ENCODE measurements at regions not wholly inside any gene's neighbourhood (a gene's known extent, or its start where the extent isn't known, plus 50 kb on each side); places are given as distances from the start of the nearest gene placed in this dataset.

GRCh38 chr5:62111428-62111827 lies 194.6 kb upstream of the KIF2A start:
- no peak for TF ChIP-seq CTCF (IDR thresholded peaks at IDR 0.05; ENCODE audit: low read depth, low read length)
- Histone ChIP-seq H3K4me1 (ENCODE audit: low read depth) (no peaks in the 10 kb centered on the region), H3K36me3 (no peaks in the 10 kb centered on the region), H3K27me3 (no peaks in the 10 kb centered on the region), H3K27ac (no peak overlapping the region), H3K9me3 (ENCODE audit: low read depth) (no peaks in the 10 kb centered on the region), H3K4me3 (no peak overlapping the region)
- no peak for DNase-seq (ENCODE audit: low read depth in 1 of 2, low spot score in 1 of 2)

GRCh38 chr5:62112689-62113228 lies 193.2 kb upstream of the KIF2A start:
- no peaks in the 10 kb centered on the region for H3K36me3 ChIP-seq
- no peak overlapping the region for H3K4me3 ChIP-seq
- no peak overlapping the region for H3K27ac ChIP-seq
- no peaks in the 10 kb centered on the region for H3K9me3 ChIP-seq (ENCODE audit: low read depth)
- DNase-seq (ENCODE audit: low read depth in 1 of 2, low spot score in 1 of 2), result no peak
- H3K27me3 ChIP-seq, result no peaks in the 10 kb centered on the region
- H3K4me1 ChIP-seq (ENCODE audit: low read depth), result no peaks in the 10 kb centered on the region
- no peak for TF ChIP-seq CTCF (IDR thresholded peaks at IDR 0.05; ENCODE audit: low read depth, low read length)

- no peak overlapping the region for H3K27ac ChIP-seq
These were observed 191.0 kb upstream of the KIF2A start for GRCh38 chr5:62115014-62115413.

DNA sequence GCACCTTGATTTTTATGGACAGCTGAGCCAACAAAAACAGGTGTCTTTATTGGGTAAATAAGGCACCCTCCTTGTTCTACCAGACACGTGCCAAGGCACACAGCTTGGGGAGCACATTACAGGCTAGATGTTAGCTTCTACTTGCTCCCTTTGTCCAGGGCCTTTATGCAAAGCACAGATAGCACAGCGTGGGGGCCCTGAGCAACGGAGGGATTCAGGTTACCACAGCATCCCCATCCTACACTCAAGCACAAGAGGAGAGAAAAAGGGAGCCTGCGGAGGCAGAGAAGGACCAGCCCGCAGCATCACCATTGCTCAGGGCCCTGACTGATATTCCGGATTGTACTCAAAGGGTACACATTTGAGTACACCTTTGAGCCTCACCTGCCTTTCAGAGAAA lies 181.7 kb upstream of the KIF2A start:
- no peaks in the 10 kb centered on the region for H3K36me3 ChIP-seq
- no peak for DNase-seq (ENCODE audit: low read depth in 1 of 2, low spot score in 1 of 2)
- TF ChIP-seq CTCF (IDR thresholded peaks at IDR 0.05; ENCODE audit: low read depth, low read length), result no peak
- no peaks in the 10 kb centered on the region for H3K4me1 ChIP-seq (ENCODE audit: low read depth)
- H3K9me3 ChIP-seq (ENCODE audit: low read depth), result no peaks in the 10 kb centered on the region
- H3K27me3 ChIP-seq, result no peaks in the 10 kb centered on the region
- no peak overlapping the region for H3K27ac ChIP-seq
- H3K4me3 ChIP-seq, result no peak overlapping the region

More at GRCh38 chr5:62115014-62115413, 191.0 kb upstream of the KIF2A start:
- H3K36me3 ChIP-seq, result no peaks in the 10 kb centered on the region
- no peaks in the 10 kb centered on the region for H3K4me1 ChIP-seq (ENCODE audit: low read depth)
- no peaks in the 10 kb centered on the region for H3K27me3 ChIP-seq
- H3K4me3 ChIP-seq, result no peak overlapping the region
- H3K9me3 ChIP-seq (ENCODE audit: low read depth), result no peaks in the 10 kb centered on the region
- DNase-seq (ENCODE audit: low read depth in 1 of 2, low spot score in 1 of 2), result no peak
- no peak for TF ChIP-seq CTCF (IDR thresholded peaks at IDR 0.05; ENCODE audit: low read depth, low read length)

GRCh38 chr5:62126090-62126489 lies 179.9 kb upstream of the KIF2A start:
- no peak for DNase-seq (ENCODE audit: low read depth in 1 of 2, low spot score in 1 of 2)
- TF ChIP-seq CTCF (IDR thresholded peaks at IDR 0.05; ENCODE audit: low read depth, low read length), result no peak
- H3K4me1 ChIP-seq (ENCODE audit: low read depth), result no peaks in the 10 kb centered on the region
- no peaks in the 10 kb centered on the region for H3K36me3 ChIP-seq
- no peak overlapping the region for H3K4me3 ChIP-seq
- no peak overlapping the region for H3K27ac ChIP-seq
- no peaks in the 10 kb centered on the region for H3K9me3 ChIP-seq (ENCODE audit: low read depth)
- no peaks in the 10 kb centered on the region for H3K27me3 ChIP-seq

Data from cardiac muscle cell (in vitro differentiated cells and primary cell).